Ishikawa (cell line): ENCODE measurements at regions not wholly inside any gene's neighbourhood (a gene's known extent, or its start where the extent isn't known, plus 50 kb on each side); places are given as distances from the start of the nearest gene placed in this dataset.

Experiments
- RAD21 ChIP-seq: IDR thresholded peaks from 2 replicates; pipeline ENCODE4 v1.6.1; 2012; ENCODE audit warnings: low read depth
- TAF1 ChIP-seq: IDR thresholded peaks from 2 replicates; pipeline ENCODE4 v1.6.1; 2012; ENCODE audit warnings: low read depth, mild to moderate bottlenecking
- TF ChIP-seq, protein P1 (sequence below): IDR thresholded peaks from 2 replicates; pipeline ENCODE4 v1.6.1; 2012; ENCODE audit warnings: low read depth, mild to moderate bottlenecking

DNA sequence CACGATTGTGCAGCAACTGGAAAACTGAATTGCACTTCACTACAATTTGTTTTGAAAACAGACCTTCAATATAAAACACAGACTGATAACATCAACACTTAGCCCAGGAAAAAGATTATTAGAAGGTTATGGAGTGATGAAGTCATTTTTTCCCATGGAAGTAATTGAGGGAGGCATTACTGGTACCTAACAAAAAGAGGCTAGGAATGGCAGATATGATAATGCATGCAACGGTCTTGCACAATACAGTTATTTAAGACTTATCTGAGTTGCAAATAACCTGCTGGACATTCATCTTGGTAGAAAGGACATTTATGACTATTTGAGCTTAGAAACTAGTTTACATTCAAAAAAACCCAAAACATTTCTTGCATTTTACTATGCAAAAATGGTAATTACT, 1031.9 kb downstream of the FAT4 start:
- TF ChIP-seq, protein P1, sequence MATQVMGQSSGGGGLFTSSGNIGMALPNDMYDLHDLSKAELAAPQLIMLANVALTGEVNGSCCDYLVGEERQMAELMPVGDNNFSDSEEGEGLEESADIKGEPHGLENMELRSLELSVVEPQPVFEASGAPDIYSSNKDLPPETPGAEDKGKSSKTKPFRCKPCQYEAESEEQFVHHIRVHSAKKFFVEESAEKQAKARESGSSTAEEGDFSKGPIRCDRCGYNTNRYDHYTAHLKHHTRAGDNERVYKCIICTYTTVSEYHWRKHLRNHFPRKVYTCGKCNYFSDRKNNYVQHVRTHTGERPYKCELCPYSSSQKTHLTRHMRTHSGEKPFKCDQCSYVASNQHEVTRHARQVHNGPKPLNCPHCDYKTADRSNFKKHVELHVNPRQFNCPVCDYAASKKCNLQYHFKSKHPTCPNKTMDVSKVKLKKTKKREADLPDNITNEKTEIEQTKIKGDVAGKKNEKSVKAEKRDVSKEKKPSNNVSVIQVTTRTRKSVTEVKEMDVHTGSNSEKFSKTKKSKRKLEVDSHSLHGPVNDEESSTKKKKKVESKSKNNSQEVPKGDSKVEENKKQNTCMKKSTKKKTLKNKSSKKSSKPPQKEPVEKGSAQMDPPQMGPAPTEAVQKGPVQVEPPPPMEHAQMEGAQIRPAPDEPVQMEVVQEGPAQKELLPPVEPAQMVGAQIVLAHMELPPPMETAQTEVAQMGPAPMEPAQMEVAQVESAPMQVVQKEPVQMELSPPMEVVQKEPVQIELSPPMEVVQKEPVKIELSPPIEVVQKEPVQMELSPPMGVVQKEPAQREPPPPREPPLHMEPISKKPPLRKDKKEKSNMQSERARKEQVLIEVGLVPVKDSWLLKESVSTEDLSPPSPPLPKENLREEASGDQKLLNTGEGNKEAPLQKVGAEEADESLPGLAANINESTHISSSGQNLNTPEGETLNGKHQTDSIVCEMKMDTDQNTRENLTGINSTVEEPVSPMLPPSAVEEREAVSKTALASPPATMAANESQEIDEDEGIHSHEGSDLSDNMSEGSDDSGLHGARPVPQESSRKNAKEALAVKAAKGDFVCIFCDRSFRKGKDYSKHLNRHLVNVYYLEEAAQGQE, result no peak
- TF ChIP-seq RAD21 (no peak), TAF1 (no peak)
